ENCODE measurements at regions not wholly inside any gene's neighbourhood (a gene's known extent, or its start where the extent isn't known, plus 50 kb on each side); places are given as distances from the start of the nearest gene placed in this dataset.

- intact Hi-C loops (cut with micrococcal nuclease) (no loop called here), dilution Hi-C loops (cut with HindIII; ENCODE audit: low sequenced_read_pairs, unreplicated experiment) (no loop called here), in situ Hi-C loops (cut with MboI; ENCODE audit: low sequenced_read_pairs) (no loop called here)
- no peaks in the 10 kb centered on the region for H3K9me1 ChIP-seq (ENCODE audit: insufficient read depth, low read length)
- no peak overlapping the region for H3K18ac ChIP-seq (ENCODE audit: low read depth, low read length)
- no peak overlapping the region for H4K5ac ChIP-seq (ENCODE audit: low read depth, low read length)
- no peaks in the 10 kb centered on the region for H3K9me3 ChIP-seq (ENCODE audit: control insufficient read depth, insufficient read depth, low read length)
- H3K23ac ChIP-seq (ENCODE audit: low read depth, low read length) = no peak overlapping the region
- H2BK20ac ChIP-seq (ENCODE audit: low read depth, low read length) = no peak overlapping the region
- no peaks in the 10 kb centered on the region for H4K20me1 ChIP-seq (ENCODE audit: insufficient read depth, low read length)
- no peak overlapping the region for H2BK15ac ChIP-seq (ENCODE audit: low read depth, low read length)
- H3K9ac ChIP-seq (ENCODE audit: low read depth, low read length) = no peak overlapping the region
- no peak overlapping the region for H2BK120ac ChIP-seq (ENCODE audit: low read depth, low read length)
- H4K8ac ChIP-seq (ENCODE audit: low read depth in 2 of 2, low read length in 2 of 2) = no peak overlapping the region
- H2AK5ac ChIP-seq (ENCODE audit: low read depth, low read length) = no peak overlapping the region
- H4K91ac ChIP-seq (ENCODE audit: insufficient read depth, low read depth, low read length) = no peak overlapping the region
- H2AFZ ChIP-seq (replicated peaks; ENCODE audit: low read length, poor library complexity) = no peak overlapping the region
- CTCF ChIA-PET = interaction anchor here (0.6 kb wide), 1 partner anchor 40 kb away, joined by 3 read pairs; no protein-coding TSS in a partner anchor
- no CpG with 5 or more reads among the region's 1 CpG for WGBS, 2 experiments (ENCODE audit: extremely low coverage in 2 of 2, insufficient read length in 1 of 2)
- H2BK5ac ChIP-seq (ENCODE audit: low read depth, low read length, poor library complexity, severe bottlenecking) = no peak overlapping the region
- H2AK9ac ChIP-seq (replicated peaks; ENCODE audit: low read depth, low read length, poor library complexity) = no peak overlapping the region
- H3K4me3 ChIP-seq (ENCODE audit: insufficient read depth, low read depth, low read length) = no peak overlapping the region
- no peak overlapping the region for H3K56ac ChIP-seq (ENCODE audit: extremely low read depth, insufficient read depth, low read length)
- ATAC-seq (ENCODE audit: low read depth) (no peak), DNase-seq (peak; percentile 13)
- no peak overlapping the region for H3K4me2 ChIP-seq (ENCODE audit: low read depth, low read length)
- H3K4me1 ChIP-seq (ENCODE audit: control insufficient read depth, insufficient read depth, low read length) = peaks cover 2% of the 10 kb centered on the region; the same call in 1 of the 2 replicates
- no TSS peak for BruUV-seq (replicated peaks)
- TF ChIP-seq RAD21 (IDR thresholded peaks at IDR 0.05; ENCODE audit: low read length) = no peak
- no peaks in the 10 kb centered on the region for H3K79me1 ChIP-seq (ENCODE audit: low read depth in 1 of 2, low read length in 2 of 2)
- no peak overlapping the region for H3K27ac ChIP-seq (ENCODE audit: insufficient read depth, low read length)
- POLR2A ChIA-PET (ENCODE audit: unreplicated experiment) = no interaction called here
- H3K14ac ChIP-seq (replicated peaks; ENCODE audit: low read depth, low read length) = no peak overlapping the region
- H3K36me3 ChIP-seq (ENCODE audit: control insufficient read depth, insufficient read depth, low read length) = no peaks in the 10 kb centered on the region
- H3K27me3 ChIP-seq (ENCODE audit: control insufficient read depth, insufficient read depth, low read length) = peaks cover 1% of the 10 kb centered on the region; the same call in 1 of the 2 replicates
- H3K4ac ChIP-seq (ENCODE audit: low read depth, low read length) = no peak overlapping the region
Observed at GRCh38 chr20:11502061-11502460, 415.6 kb upstream of the BTBD3 start.
